ENCODE measurements at regions not wholly inside any gene's neighbourhood (a gene's known extent, or its start where the extent isn't known, plus 50 kb on each side); places are given as distances from the start of the nearest gene placed in this dataset.

DNA sequence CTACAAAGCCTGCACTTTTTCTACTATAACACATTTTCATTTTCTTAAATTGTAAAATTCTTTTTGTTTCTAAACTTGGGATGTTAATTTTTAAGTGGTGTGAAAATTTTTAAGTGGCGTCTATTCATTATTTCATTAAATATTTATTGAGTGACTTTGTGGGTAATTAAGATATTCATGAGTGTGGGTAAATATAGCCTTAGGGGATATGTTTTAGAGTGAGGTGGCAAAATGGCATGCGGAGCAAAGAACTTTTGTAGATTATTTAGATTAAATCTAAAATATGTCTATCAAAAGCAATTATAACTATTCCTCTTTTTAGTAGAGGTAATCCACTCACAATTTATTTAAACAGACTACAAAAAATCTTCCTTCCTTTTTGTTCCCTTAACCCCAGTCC lies 188.4 kb downstream of the PCSK1 start:
- TF ChIP-seq EZH2 (IDR thresholded peaks at IDR 0.05; ENCODE audit: borderline replicate concordance, low read length): no peak
- TF ChIP-seq, protein P1, sequence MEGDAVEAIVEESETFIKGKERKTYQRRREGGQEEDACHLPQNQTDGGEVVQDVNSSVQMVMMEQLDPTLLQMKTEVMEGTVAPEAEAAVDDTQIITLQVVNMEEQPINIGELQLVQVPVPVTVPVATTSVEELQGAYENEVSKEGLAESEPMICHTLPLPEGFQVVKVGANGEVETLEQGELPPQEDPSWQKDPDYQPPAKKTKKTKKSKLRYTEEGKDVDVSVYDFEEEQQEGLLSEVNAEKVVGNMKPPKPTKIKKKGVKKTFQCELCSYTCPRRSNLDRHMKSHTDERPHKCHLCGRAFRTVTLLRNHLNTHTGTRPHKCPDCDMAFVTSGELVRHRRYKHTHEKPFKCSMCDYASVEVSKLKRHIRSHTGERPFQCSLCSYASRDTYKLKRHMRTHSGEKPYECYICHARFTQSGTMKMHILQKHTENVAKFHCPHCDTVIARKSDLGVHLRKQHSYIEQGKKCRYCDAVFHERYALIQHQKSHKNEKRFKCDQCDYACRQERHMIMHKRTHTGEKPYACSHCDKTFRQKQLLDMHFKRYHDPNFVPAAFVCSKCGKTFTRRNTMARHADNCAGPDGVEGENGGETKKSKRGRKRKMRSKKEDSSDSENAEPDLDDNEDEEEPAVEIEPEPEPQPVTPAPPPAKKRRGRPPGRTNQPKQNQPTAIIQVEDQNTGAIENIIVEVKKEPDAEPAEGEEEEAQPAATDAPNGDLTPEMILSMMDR (conservative IDR thresholded peaks at IDR 0.05 in 1 of 2, IDR thresholded peaks at IDR 0.05 in 1 of 2; ENCODE audit: extremely low read depth in 1 of 2, insufficient read depth in 1 of 2, low read depth in 1 of 2, low read length in 2 of 2): no peak

Data from mammary epithelial cell (primary cell).